NB4 (cell line): ENCODE measurements at regions not wholly inside any gene's neighbourhood (a gene's known extent, or its start where the extent isn't known, plus 50 kb on each side); places are given as distances from the start of the nearest gene placed in this dataset.

Source experiments
- CTCF ChIP-seq: IDR thresholded peaks from one replicate; pipeline ENCODE4 v1.5.1; 2012; ENCODE audit warnings: low read depth, low read length
- MAX ChIP-seq: IDR thresholded peaks from 2 replicates; pipeline ENCODE4 v1.6.1; 2011; ENCODE audit warnings: low read depth, low read length
- POLR2A ChIP-seq: IDR thresholded peaks from 2 replicates; pipeline ENCODE4 v1.6.1; 2011; ENCODE audit warnings: mild to moderate bottlenecking; ENCODE audit not compliant: insufficient read length; ENCODE audit errors: extremely low read depth

GRCh38 chr17:72488555-72489271 lies 367.9 kb downstream of the SOX9 start:
- no peak for TF ChIP-seq MAX
- TF ChIP-seq CTCF: no peak
- TF ChIP-seq POLR2A: no peak
